Stomach (tissue), 4 donors: ENCODE measurements at regions not wholly inside any gene's neighbourhood (a gene's known extent, or its start where the extent isn't known, plus 50 kb on each side); places are given as distances from the start of the nearest gene placed in this dataset.

Experiments
- POLR2A ChIP-seq, 4 donors: fragments of 450-650 bp; IDR thresholded peaks; one replicate each; pipeline ENCODE4 v1.6.1; 2016; ENCODE audit warnings: antibody characterized with exemption in 4 of 4, control low read depth in 2 of 4, mild to moderate bottlenecking in 1 of 4, moderate library complexity in 1 of 4
- POLR2AphosphoS5 ChIP-seq, 3 donors: sonication (generic); formaldehyde crosslinking; IDR thresholded peaks; one replicate each; pipeline ENCODE4 v1.6.1; 2016; ENCODE audit warnings: antibody characterized with exemption in 3 of 3
- TF ChIP-seq, protein P1 (sequence below), 7 experiments: fragments of 450-650 bp in 4 of 7; fragments of 200-600 bp in 3 of 7; sonication (generic) in 3 of 7; IDR thresholded peaks; one replicate each; pipeline ENCODE4 v1.5.1; 2016 to 2019; ENCODE audit warnings: antibody characterized with exemption in 7 of 7, control low read depth in 2 of 7, mild to moderate bottlenecking in 1 of 7

DNA sequence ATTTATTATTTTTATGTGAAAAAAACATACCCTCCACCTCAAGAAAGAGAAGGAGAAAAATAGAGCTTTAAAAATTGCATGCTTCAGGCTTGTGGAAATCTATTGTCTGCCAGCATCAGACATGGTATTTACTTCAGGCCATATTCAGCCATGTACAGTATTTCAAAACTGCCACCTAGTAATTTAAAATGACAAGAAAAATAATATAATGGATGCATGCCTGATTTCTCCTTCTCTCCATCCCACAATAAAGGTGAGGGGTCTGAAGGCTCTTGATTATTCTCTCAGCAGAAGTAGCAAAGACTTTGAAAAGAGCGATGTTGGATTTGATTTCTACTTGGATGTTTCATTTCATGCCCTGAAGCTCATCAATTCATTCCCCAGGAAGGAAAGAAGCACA is 250.7 kb downstream of the TBC1D4 start:
- TF ChIP-seq, protein P1, sequence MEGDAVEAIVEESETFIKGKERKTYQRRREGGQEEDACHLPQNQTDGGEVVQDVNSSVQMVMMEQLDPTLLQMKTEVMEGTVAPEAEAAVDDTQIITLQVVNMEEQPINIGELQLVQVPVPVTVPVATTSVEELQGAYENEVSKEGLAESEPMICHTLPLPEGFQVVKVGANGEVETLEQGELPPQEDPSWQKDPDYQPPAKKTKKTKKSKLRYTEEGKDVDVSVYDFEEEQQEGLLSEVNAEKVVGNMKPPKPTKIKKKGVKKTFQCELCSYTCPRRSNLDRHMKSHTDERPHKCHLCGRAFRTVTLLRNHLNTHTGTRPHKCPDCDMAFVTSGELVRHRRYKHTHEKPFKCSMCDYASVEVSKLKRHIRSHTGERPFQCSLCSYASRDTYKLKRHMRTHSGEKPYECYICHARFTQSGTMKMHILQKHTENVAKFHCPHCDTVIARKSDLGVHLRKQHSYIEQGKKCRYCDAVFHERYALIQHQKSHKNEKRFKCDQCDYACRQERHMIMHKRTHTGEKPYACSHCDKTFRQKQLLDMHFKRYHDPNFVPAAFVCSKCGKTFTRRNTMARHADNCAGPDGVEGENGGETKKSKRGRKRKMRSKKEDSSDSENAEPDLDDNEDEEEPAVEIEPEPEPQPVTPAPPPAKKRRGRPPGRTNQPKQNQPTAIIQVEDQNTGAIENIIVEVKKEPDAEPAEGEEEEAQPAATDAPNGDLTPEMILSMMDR (IDR thresholded peaks at IDR 0.05) = no peak
- TF ChIP-seq POLR2A (IDR thresholded peaks at IDR 0.05) (no peak), POLR2AphosphoS5 (IDR thresholded peaks at IDR 0.05) (no peak)
